Lung microvascular endothelial cell (primary cell): ENCODE measurements at regions not wholly inside any gene's neighbourhood (a gene's known extent, or its start where the extent isn't known, plus 50 kb on each side); places are given as distances from the start of the nearest gene placed in this dataset.

Source experiments
- DNase-seq, 2 donors: peaks; one replicate each; pipeline versions ENCODE4 v3.0.0 to v3.0.0-alpha.2; 2010; ENCODE audit warnings: low read depth in 2 of 2

GRCh38 chr1:60461925-60462595, 388.5 kb upstream of the C1orf87 start:
- DNase-seq: no peak

GRCh38 chr1:60458111-60458510, 384.5 kb upstream of the C1orf87 start:
- no peak for DNase-seq

GRCh38 chr1:60449876-60450275, 376.3 kb upstream of the C1orf87 start:
- no peak for DNase-seq

GRCh38 chr1:60448850-60449249, 375.3 kb upstream of the C1orf87 start:
- no peak for DNase-seq

- DNase-seq: no peak
Measured at GRCh38 chr1:60444680-60445079, 371.1 kb upstream of the C1orf87 start.

GRCh38 chr1:60436186-60436585, 362.6 kb upstream of the C1orf87 start:
- DNase-seq: no peak

GRCh38 chr1:60431593-60431992, 358.0 kb upstream of the C1orf87 start:
- DNase-seq: no peak

- DNase-seq: no peak
Measured at GRCh38 chr1:60430375-60430774, 356.8 kb upstream of the C1orf87 start.

GRCh38 chr1:60428127-60428526, 354.6 kb upstream of the C1orf87 start:
- DNase-seq: no peak

- no peak for DNase-seq
Measured at GRCh38 chr1:60427701-60428100, 354.1 kb upstream of the C1orf87 start.

- DNase-seq: no peak
Measured at GRCh38 chr1:60427194-60427593, 353.6 kb upstream of the C1orf87 start.

GRCh38 chr1:60425528-60425927, 352.0 kb upstream of the C1orf87 start:
- DNase-seq: peak; percentile 10 to 27

- DNase-seq: peak in 1 of 2 donors; percentile 18
Measured at GRCh38 chr1:60423146-60423780, 349.7 kb upstream of the C1orf87 start.

GRCh38 chr1:60421965-60422364, 348.4 kb upstream of the C1orf87 start:
- no peak for DNase-seq

GRCh38 chr1:60419023-60419422, 345.5 kb upstream of the C1orf87 start:
- no peak for DNase-seq

- no peak for DNase-seq
Measured at GRCh38 chr1:60415696-60416095, 342.1 kb upstream of the C1orf87 start.

GRCh38 chr1:60413091-60413490, 339.5 kb upstream of the C1orf87 start:
- DNase-seq: no peak

GRCh38 chr1:60411591-60411990, 338.0 kb upstream of the C1orf87 start:
- no peak for DNase-seq

GRCh38 chr1:60402816-60403215, 329.2 kb upstream of the C1orf87 start:
- DNase-seq: no peak

GRCh38 chr1:60402216-60402615, 328.6 kb upstream of the C1orf87 start:
- no peak for DNase-seq

GRCh38 chr1:60394436-60394835, 320.9 kb upstream of the C1orf87 start:
- no peak for DNase-seq

GRCh38 chr1:60390593-60391282, 317.2 kb upstream of the C1orf87 start:
- no peak for DNase-seq
